ENCODE measurements at regions not wholly inside any gene's neighbourhood (a gene's known extent, or its start where the extent isn't known, plus 50 kb on each side); places are given as distances from the start of the nearest gene placed in this dataset.

DNA sequence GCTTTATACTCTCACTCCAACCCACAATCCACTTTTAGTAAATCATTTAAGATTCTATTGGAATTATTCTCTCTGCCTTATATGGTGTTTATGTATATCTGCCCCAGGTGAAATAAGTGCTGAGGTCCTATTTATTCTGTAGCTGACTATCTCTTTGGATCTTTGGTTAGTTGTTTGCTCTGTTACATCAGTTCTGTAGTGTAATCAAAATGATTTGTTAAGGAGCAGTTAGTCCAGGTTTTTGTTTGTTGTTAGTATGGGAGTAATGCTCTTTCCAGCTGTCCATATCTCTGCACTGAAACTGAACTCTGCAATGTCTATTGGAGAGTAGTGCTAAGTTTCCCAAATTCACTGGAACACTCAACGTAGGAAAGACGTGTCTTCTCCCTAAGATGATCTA lies 615.8 kb downstream of the SNAPC1 start:
- DNase-seq (ENCODE audit: missing footprints) (no peak), ATAC-seq (no peak)
- intact Hi-C loops (cut with DNase I) = no loop called here

- intact Hi-C loops (cut with DNase I) = no loop called here
- ATAC-seq (no peak), DNase-seq (ENCODE audit: missing footprints) (no peak)
Measured at GRCh38 chr14:62381311-62382070, 619.3 kb downstream of the SNAPC1 start.

DNA sequence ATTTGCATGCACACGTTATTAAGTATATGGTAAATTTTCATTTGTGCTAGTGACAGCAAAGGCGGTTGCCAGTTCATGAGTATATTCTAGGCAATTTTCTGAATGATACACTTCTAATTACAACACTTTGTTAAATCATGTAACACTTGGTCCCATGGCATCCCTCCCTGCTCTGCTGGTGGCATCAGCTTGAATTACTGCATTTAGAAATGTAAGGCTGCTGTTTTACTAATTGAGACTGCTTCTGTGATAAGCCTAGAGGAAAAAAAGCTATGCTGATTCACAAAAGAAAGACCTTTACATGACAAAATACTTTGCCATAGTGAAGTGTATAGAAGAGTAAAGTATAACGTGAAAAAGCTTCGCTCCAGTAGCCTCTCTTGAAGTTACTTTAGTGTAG lies 636.1 kb downstream of the KCNH5 start:
- no peak for ATAC-seq
- no peak for DNase-seq (ENCODE audit: missing footprints)
- intact Hi-C loops (cut with DNase I) = no loop called here

GRCh38 chr14:62409626-62410300 lies 635.5 kb downstream of the KCNH5 start:
- ATAC-seq = no peak
- DNase-seq (ENCODE audit: missing footprints) = no peak
- intact Hi-C loops (cut with DNase I) = no loop called here

- intact Hi-C loops (cut with DNase I) = no loop called here
- no peak for DNase-seq (ENCODE audit: missing footprints)
- ATAC-seq = no peak
Measured at GRCh38 chr14:62420847-62421246, 624.4 kb downstream of the KCNH5 start.

- DNase-seq (ENCODE audit: missing footprints) (no peak), ATAC-seq (no peak)
- intact Hi-C loops (cut with DNase I) = no loop called here
Measured at GRCh38 chr14:62428429-62429203, 616.6 kb downstream of the KCNH5 start.

DNA sequence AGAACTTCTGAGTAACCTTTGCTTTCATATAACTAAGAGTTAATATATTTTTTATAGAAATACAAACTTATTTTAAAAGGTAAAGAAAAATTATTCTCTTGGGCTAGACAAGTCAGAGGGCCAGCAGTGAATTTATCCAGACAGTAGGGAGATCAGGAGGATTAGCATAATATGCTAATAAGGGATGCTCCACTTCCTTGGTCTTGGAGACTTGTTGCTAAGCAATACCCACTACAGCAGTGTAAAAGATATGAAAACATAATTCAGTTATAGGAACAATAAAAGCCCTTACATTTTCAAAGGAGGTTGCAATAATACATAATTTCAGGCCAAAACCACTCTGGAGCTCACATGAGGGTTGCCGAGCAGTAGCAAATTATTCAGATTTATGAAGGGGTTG lies 615.6 kb downstream of the KCNH5 start:
- ATAC-seq (no peak), DNase-seq (ENCODE audit: missing footprints) (no peak)
- intact Hi-C loops (cut with DNase I) = no loop called here

DNA sequence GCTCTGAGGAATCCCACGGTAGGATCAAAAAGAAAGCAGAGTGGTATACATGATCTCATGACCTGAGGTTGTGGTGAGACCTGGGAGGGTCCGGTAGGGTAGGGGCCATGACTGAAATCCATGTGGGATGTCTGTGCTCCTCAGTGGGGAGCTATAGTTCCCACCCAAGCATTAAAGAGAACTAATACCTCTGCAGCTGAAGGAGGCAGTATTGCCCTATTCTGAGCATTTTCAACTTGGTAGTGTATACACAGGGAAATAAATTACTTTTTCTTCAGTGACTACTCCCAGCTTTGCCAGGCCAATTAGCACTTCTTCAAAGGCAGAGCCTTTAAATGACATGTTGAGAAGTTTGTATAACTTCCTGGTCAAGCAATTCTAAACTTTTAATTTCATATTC lies 613.8 kb downstream of the KCNH5 start:
- ATAC-seq = no peak
- intact Hi-C loops (cut with DNase I) = no loop called here
- no peak for DNase-seq (ENCODE audit: missing footprints)

DNA sequence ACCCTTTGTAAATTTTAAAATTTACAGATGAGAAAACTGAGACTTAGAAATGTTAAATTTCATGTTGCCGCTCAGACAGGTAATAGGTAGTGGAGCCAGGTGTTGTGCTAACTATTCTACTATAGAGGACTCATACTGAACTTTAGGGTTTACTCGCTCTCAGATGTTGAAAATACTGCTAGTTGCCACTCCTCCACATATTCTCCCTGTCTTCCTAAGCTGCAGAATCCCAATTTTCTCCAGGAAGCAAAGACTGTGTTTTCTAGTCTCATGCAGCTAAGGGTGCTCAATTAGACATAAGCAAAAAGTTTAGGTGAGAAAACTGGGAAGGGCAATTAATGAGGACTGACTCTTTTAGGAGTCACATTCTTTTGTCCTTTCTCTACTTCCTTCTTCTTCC lies 612.3 kb downstream of the KCNH5 start:
- DNase-seq (ENCODE audit: missing footprints) (no peak), ATAC-seq (no peak)
- intact Hi-C loops (cut with DNase I) = no loop called here

GRCh38 chr14:62436261-62436660 lies 609.0 kb downstream of the KCNH5 start:
- intact Hi-C loops (cut with DNase I) = no loop called here
- no peak for ATAC-seq
- DNase-seq (ENCODE audit: missing footprints) = no peak

- intact Hi-C loops (cut with DNase I) = no loop called here
- ATAC-seq (no peak), DNase-seq (ENCODE audit: missing footprints) (no peak)
Measured at GRCh38 chr14:62439210-62439609, 606.0 kb downstream of the KCNH5 start.

DNA sequence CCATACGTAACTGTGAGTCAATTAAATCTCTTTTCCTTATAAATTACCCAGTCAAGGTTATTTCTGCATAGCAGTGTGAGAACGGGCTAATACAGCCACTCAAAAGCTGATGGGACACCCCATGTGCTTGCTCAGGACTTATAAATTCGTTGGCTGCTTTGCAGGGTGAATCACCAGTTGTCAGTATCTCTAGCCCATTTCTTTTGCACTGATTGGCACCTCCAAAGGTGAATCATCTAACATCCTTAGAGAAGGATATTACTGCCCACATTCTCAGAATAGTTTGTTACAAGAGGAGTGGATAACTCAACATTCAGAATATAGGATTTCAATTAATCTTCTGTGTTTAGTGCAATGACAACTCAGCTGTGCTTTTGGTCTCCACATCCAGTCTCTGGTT lies 601.5 kb downstream of the KCNH5 start:
- DNase-seq (ENCODE audit: missing footprints) (no peak), ATAC-seq (no peak)
- intact Hi-C loops (cut with DNase I) = no loop called here

DNA sequence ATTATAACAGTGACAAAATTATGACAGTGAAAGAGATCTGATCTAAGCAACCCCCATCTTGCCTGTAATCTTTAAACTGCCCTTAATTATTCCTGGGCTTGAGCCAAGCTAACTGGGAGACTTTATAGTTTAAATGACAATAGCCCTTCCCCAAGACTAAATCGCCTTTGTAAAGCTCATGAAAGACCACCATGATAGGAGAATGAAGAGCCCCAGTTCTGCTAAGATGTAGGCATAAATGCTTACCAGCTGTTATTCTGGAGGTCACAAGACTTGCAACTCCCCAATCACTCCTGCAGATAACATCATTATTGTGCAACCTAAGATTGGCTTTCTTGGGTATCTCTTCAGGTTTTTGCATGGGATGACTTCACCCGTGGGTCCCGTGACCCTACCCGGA lies 599.7 kb downstream of the KCNH5 start:
- intact Hi-C loops (cut with DNase I) = no loop called here
- no peak for DNase-seq (ENCODE audit: missing footprints)
- no peak for ATAC-seq

GRCh38 chr14:62451221-62451620 lies 594.0 kb downstream of the KCNH5 start:
- no peak for DNase-seq (ENCODE audit: missing footprints)
- intact Hi-C loops (cut with DNase I) = no loop called here
- no peak for ATAC-seq

GRCh38 chr14:62453226-62453625 lies 592.0 kb downstream of the KCNH5 start:
- intact Hi-C loops (cut with DNase I) = no loop called here
- DNase-seq (ENCODE audit: missing footprints) (no peak), ATAC-seq (no peak)

GRCh38 chr14:62455446-62455845 lies 589.8 kb downstream of the KCNH5 start:
- intact Hi-C loops (cut with DNase I) = no loop called here
- no peak for ATAC-seq
- no peak for DNase-seq (ENCODE audit: missing footprints)

- DNase-seq (ENCODE audit: missing footprints) = no peak
- intact Hi-C loops (cut with DNase I) = no loop called here
- ATAC-seq = no peak
Measured at GRCh38 chr14:62462988-62463387, 582.3 kb downstream of the KCNH5 start.

DNA sequence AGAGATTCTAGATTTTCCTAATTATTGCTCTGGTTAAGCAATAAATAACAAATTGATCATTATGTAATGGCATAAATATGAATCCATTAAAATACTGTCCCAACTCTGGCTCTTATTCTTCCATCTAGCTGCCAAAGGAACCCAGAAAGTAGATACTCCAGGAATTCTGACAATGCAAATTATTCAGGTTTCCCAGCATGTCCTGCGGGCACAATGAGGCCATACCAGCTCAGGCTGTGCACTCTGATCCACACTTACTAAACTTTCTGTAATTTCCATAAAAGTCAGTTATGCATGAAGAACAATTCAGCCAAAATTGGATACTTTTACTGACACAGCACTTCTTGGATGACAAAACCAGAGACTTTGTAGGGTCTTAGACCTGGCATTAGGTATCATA lies 576.3 kb downstream of the KCNH5 start:
- DNase-seq (ENCODE audit: missing footprints) (no peak), ATAC-seq (no peak)
- intact Hi-C loops (cut with DNase I) = no loop called here

- DNase-seq (ENCODE audit: missing footprints) = no peak
- intact Hi-C loops (cut with DNase I) = no loop called here
- no peak for ATAC-seq
Measured at GRCh38 chr14:62470935-62471334, 574.3 kb downstream of the KCNH5 start.

DNA sequence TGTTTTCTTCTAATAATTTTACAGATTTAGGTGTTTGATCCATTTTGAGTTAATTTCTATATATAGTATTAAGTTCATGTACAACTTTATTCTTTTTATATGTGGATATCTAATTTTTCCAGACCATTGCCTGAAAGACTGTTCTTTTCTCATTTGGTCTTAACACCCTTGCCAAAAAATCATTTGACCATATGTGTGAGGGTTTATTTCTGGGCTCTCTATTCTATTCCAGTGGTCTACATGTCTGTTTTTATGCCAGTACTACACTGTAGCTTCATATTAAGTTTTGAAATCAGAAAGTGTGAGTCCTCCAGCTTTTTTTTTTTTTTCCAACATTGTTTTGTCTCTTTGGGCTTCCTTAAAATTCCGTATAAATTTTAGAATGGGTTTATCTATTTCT lies 554.1 kb downstream of the KCNH5 start:
- intact Hi-C loops (cut with DNase I) = no loop called here
- ATAC-seq = no peak
- DNase-seq (ENCODE audit: missing footprints) = no peak

Data from Right ventricle myocardium inferior (tissue), 1 donor.